ENCODE measurements at regions not wholly inside any gene's neighbourhood (a gene's known extent, or its start where the extent isn't known, plus 50 kb on each side); places are given as distances from the start of the nearest gene placed in this dataset.
A peak's percentile ranks its signal among the peaks of the same experiment; 100 is the strongest.

- H3K27me3 ChIP-seq (ENCODE audit: low read length), result no peaks in the 10 kb centered on the region
- H3K4me3 ChIP-seq (ENCODE audit: low read length), result peak overlapping the region; percentile 33; the same call in 1 of the 2 replicates
- TF ChIP-seq EZH2 (IDR thresholded peaks at IDR 0.05; ENCODE audit: low read length, unreplicated experiment), result no peak
- TF ChIP-seq EZH2phosphoT487 (IDR thresholded peaks at IDR 0.05; ENCODE audit: borderline replicate concordance, low read length), result no peak
- TF ChIP-seq, protein P1, sequence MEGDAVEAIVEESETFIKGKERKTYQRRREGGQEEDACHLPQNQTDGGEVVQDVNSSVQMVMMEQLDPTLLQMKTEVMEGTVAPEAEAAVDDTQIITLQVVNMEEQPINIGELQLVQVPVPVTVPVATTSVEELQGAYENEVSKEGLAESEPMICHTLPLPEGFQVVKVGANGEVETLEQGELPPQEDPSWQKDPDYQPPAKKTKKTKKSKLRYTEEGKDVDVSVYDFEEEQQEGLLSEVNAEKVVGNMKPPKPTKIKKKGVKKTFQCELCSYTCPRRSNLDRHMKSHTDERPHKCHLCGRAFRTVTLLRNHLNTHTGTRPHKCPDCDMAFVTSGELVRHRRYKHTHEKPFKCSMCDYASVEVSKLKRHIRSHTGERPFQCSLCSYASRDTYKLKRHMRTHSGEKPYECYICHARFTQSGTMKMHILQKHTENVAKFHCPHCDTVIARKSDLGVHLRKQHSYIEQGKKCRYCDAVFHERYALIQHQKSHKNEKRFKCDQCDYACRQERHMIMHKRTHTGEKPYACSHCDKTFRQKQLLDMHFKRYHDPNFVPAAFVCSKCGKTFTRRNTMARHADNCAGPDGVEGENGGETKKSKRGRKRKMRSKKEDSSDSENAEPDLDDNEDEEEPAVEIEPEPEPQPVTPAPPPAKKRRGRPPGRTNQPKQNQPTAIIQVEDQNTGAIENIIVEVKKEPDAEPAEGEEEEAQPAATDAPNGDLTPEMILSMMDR (conservative IDR thresholded peaks at IDR 0.05; ENCODE audit: low read depth, low read length), result no peak
- ChIA-PET CTCF (no interaction called here), POLR2A (ENCODE audit: unreplicated experiment) (no interaction called here)
- H4K20me1 ChIP-seq (ENCODE audit: low read length), result no peaks in the 10 kb centered on the region
- peak overlapping the region; percentile 59 for H2AFZ ChIP-seq (ENCODE audit: low read length)
- no peaks in the 10 kb centered on the region for H3K9me2 ChIP-seq (replicated peaks; ENCODE audit: low read length)
- peak overlapping the region; percentile 78 for H3K27ac ChIP-seq (ENCODE audit: low read length)
- peak; percentile 62 for ATAC-seq
- H3F3A ChIP-seq (ENCODE audit: low read length, unreplicated experiment), result no peaks in the 10 kb centered on the region
- H3K36me3 ChIP-seq (ENCODE audit: low read depth, low read length), result no peaks in the 10 kb centered on the region
- no peaks in the 10 kb centered on the region for H3K9me3 ChIP-seq (ENCODE audit: low read length)
- intact Hi-C loops (cut with micrococcal nuclease), result no loop called here
- H3K79me2 ChIP-seq (ENCODE audit: low read length), result no peaks in the 10 kb centered on the region
- no TSS peak for BruUV-seq (replicated peaks)
- no peak overlapping the region; the same call in 1 of the 2 replicates for H3K9ac ChIP-seq (ENCODE audit: low read length)
- H3K4me2 ChIP-seq (ENCODE audit: low read length), result peak overlapping the region; percentile 68
- peaks cover 28% of the 10 kb centered on the region for H3K4me1 ChIP-seq (ENCODE audit: insufficient read depth, low read length)
- DNase-seq, result peak; percentile 86
These were observed 287.3 kb upstream of the SP4 start for GRCh38 chr7:21140622-21141021.

- Histone ChIP-seq H3K79me2 (ENCODE audit: low read length) (no peaks in the 10 kb centered on the region), H3K27me3 (ENCODE audit: low read length) (no peaks in the 10 kb centered on the region), H3K27ac (ENCODE audit: low read length) (peak overlapping the region; percentile 78; the same call in 1 of the 2 replicates), H3K4me1 (ENCODE audit: insufficient read depth, low read length) (peaks cover 28% of the 10 kb centered on the region), H3K4me2 (ENCODE audit: low read length) (peak overlapping the region; percentile 23; the same call in 1 of the 2 replicates), H3K4me3 (ENCODE audit: low read length) (no peak overlapping the region), H3K9me2 (replicated peaks; ENCODE audit: low read length) (no peaks in the 10 kb centered on the region), H4K20me1 (ENCODE audit: low read length) (no peaks in the 10 kb centered on the region), H3F3A (ENCODE audit: low read length, unreplicated experiment) (no peaks in the 10 kb centered on the region), H3K9ac (ENCODE audit: low read length) (no peak overlapping the region), H2AFZ (ENCODE audit: low read length) (no peak overlapping the region), H3K9me3 (ENCODE audit: low read length) (no peaks in the 10 kb centered on the region), H3K36me3 (ENCODE audit: low read depth, low read length) (no peaks in the 10 kb centered on the region)
- no TSS peak for BruUV-seq (replicated peaks)
- ATAC-seq (no peak), DNase-seq (no peak)
- CTCF ChIA-PET, result no interaction called here
- TF ChIP-seq EZH2 (IDR thresholded peaks at IDR 0.05; ENCODE audit: low read length, unreplicated experiment) (no peak), EZH2phosphoT487 (IDR thresholded peaks at IDR 0.05; ENCODE audit: borderline replicate concordance, low read length) (no peak)
- TF ChIP-seq, protein P1 (conservative IDR thresholded peaks at IDR 0.05; ENCODE audit: low read depth, low read length), result no peak
- intact Hi-C loops (cut with micrococcal nuclease), result no loop called here
- POLR2A ChIA-PET (ENCODE audit: unreplicated experiment), result no interaction called here
These were observed 286.4 kb upstream of the SP4 start for GRCh38 chr7:21141476-21141875.

DNA sequence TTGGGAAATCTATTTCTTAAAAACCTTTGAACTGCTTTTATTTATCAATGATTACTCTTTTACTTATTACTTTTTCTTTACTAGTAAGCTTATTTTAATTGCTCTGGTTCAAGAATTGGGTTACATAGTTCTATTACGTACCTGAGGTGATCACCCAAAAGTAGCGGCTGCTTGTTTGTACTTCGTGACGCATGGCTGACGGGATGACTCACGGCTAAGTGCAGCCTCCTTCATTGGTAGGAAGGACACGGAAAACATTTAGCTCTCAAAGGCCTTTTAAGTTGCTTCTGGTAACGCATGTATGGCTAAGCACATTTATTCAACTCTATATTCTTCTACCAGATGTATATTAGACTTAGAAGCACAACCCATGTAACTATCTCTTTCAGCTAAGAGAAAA, 285.8 kb upstream of the SP4 start:
- ChIA-PET CTCF (no interaction called here), POLR2A (ENCODE audit: unreplicated experiment) (no interaction called here)
- no peaks in the 10 kb centered on the region for H3F3A ChIP-seq (ENCODE audit: low read length, unreplicated experiment)
- no peaks in the 10 kb centered on the region for H3K36me3 ChIP-seq (ENCODE audit: low read depth, low read length)
- no peaks in the 10 kb centered on the region for H3K79me2 ChIP-seq (ENCODE audit: low read length)
- no peaks in the 10 kb centered on the region for H3K9me3 ChIP-seq (ENCODE audit: low read length)
- H3K9me2 ChIP-seq (replicated peaks; ENCODE audit: low read length), result no peaks in the 10 kb centered on the region
- TF ChIP-seq, protein P1 (conservative IDR thresholded peaks at IDR 0.05; ENCODE audit: low read depth, low read length), result no peak
- TF ChIP-seq EZH2 (IDR thresholded peaks at IDR 0.05; ENCODE audit: low read length, unreplicated experiment), result no peak
- TF ChIP-seq EZH2phosphoT487 (IDR thresholded peaks at IDR 0.05; ENCODE audit: borderline replicate concordance, low read length), result no peak
- intact Hi-C loops (cut with micrococcal nuclease), result no loop called here
- DNase-seq, result peak; percentile 66
- H3K4me3 ChIP-seq (ENCODE audit: low read length), result no peak overlapping the region
- peak overlapping the region; percentile 15; the same call in 1 of the 2 replicates for H3K27ac ChIP-seq (ENCODE audit: low read length)
- H3K4me2 ChIP-seq (ENCODE audit: low read length), result peak overlapping the region; percentile 23; the same call in 1 of the 2 replicates
- no peaks in the 10 kb centered on the region for H3K27me3 ChIP-seq (ENCODE audit: low read length)
- no TSS peak for BruUV-seq (replicated peaks)
- H3K4me1 ChIP-seq (ENCODE audit: insufficient read depth, low read length), result peaks cover 28% of the 10 kb centered on the region
- no peak overlapping the region for H3K9ac ChIP-seq (ENCODE audit: low read length)
- H2AFZ ChIP-seq (ENCODE audit: low read length), result no peak overlapping the region
- H4K20me1 ChIP-seq (ENCODE audit: low read length), result no peaks in the 10 kb centered on the region
- no peak for ATAC-seq
